ENCODE measurements at regions not wholly inside any gene's neighbourhood (a gene's known extent, or its start where the extent isn't known, plus 50 kb on each side); places are given as distances from the start of the nearest gene placed in this dataset.

DNA sequence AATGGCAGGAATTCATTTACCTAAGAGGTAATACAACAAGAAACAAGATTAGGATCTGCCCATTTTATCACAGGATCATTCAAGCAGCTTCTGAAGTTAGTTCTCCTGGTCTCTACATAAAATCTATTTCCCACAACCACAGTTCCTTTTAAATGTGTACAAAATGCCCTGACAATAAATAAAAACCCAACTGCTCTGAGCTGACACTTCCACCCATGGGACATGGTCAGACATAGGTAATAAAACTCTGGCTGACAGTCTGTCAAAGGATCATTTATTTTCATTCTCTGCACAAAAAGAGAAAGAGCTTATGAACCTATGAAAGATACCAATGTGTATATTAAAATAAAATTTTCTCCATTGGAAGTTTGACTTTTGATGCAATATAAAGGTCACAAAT, 145.4 kb upstream of the PALMD start (continued):
- TF ChIP-seq, protein P1, sequence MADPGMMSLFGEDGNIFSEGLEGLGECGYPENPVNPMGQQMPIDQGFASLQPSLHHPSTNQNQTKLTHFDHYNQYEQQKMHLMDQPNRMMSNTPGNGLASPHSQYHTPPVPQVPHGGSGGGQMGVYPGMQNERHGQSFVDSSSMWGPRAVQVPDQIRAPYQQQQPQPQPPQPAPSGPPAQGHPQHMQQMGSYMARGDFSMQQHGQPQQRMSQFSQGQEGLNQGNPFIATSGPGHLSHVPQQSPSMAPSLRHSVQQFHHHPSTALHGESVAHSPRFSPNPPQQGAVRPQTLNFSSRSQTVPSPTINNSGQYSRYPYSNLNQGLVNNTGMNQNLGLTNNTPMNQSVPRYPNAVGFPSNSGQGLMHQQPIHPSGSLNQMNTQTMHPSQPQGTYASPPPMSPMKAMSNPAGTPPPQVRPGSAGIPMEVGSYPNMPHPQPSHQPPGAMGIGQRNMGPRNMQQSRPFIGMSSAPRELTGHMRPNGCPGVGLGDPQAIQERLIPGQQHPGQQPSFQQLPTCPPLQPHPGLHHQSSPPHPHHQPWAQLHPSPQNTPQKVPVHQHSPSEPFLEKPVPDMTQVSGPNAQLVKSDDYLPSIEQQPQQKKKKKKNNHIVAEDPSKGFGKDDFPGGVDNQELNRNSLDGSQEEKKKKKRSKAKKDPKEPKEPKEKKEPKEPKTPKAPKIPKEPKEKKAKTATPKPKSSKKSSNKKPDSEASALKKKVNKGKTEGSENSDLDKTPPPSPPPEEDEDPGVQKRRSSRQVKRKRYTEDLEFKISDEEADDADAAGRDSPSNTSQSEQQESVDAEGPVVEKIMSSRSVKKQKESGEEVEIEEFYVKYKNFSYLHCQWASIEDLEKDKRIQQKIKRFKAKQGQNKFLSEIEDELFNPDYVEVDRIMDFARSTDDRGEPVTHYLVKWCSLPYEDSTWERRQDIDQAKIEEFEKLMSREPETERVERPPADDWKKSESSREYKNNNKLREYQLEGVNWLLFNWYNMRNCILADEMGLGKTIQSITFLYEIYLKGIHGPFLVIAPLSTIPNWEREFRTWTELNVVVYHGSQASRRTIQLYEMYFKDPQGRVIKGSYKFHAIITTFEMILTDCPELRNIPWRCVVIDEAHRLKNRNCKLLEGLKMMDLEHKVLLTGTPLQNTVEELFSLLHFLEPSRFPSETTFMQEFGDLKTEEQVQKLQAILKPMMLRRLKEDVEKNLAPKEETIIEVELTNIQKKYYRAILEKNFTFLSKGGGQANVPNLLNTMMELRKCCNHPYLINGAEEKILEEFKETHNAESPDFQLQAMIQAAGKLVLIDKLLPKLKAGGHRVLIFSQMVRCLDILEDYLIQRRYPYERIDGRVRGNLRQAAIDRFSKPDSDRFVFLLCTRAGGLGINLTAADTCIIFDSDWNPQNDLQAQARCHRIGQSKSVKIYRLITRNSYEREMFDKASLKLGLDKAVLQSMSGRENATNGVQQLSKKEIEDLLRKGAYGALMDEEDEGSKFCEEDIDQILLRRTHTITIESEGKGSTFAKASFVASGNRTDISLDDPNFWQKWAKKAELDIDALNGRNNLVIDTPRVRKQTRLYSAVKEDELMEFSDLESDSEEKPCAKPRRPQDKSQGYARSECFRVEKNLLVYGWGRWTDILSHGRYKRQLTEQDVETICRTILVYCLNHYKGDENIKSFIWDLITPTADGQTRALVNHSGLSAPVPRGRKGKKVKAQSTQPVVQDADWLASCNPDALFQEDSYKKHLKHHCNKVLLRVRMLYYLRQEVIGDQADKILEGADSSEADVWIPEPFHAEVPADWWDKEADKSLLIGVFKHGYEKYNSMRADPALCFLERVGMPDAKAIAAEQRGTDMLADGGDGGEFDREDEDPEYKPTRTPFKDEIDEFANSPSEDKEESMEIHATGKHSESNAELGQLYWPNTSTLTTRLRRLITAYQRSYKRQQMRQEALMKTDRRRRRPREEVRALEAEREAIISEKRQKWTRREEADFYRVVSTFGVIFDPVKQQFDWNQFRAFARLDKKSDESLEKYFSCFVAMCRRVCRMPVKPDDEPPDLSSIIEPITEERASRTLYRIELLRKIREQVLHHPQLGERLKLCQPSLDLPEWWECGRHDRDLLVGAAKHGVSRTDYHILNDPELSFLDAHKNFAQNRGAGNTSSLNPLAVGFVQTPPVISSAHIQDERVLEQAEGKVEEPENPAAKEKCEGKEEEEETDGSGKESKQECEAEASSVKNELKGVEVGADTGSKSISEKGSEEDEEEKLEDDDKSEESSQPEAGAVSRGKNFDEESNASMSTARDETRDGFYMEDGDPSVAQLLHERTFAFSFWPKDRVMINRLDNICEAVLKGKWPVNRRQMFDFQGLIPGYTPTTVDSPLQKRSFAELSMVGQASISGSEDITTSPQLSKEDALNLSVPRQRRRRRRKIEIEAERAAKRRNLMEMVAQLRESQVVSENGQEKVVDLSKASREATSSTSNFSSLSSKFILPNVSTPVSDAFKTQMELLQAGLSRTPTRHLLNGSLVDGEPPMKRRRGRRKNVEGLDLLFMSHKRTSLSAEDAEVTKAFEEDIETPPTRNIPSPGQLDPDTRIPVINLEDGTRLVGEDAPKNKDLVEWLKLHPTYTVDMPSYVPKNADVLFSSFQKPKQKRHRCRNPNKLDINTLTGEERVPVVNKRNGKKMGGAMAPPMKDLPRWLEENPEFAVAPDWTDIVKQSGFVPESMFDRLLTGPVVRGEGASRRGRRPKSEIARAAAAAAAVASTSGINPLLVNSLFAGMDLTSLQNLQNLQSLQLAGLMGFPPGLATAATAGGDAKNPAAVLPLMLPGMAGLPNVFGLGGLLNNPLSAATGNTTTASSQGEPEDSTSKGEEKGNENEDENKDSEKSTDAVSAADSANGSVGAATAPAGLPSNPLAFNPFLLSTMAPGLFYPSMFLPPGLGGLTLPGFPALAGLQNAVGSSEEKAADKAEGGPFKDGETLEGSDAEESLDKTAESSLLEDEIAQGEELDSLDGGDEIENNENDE (IDR thresholded peaks at IDR 0.05; ENCODE audit: insufficient replicate concordance, low read length) = no peak
- no peak for TF ChIP-seq JUND (IDR thresholded peaks at IDR 0.05; ENCODE audit: low read length)
- no peak for TF ChIP-seq CBX5 (IDR thresholded peaks at IDR 0.05; ENCODE audit: low read depth, low read length)
- no peak for TF ChIP-seq FOSL1 (IDR thresholded peaks at IDR 0.05; ENCODE audit: insufficient read depth, low read depth, low read length)
- no peak for TF ChIP-seq MAFK (IDR thresholded peaks at IDR 0.05; ENCODE audit: low read depth, low read length)
- TF ChIP-seq YY1 (IDR thresholded peaks at IDR 0.05; ENCODE audit: low read depth, low read length) = no peak
- no peak for TF ChIP-seq SUZ12 (IDR thresholded peaks at IDR 0.05; ENCODE audit: low read length)
- TF ChIP-seq CHD2 (IDR thresholded peaks at IDR 0.05; ENCODE audit: low read length) = no peak
- TF ChIP-seq, protein P2, sequence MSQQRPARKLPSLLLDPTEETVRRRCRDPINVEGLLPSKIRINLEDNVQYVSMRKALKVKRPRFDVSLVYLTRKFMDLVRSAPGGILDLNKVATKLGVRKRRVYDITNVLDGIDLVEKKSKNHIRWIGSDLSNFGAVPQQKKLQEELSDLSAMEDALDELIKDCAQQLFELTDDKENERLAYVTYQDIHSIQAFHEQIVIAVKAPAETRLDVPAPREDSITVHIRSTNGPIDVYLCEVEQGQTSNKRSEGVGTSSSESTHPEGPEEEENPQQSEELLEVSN (IDR thresholded peaks at IDR 0.05) = no peak
- TF ChIP-seq POLR2A (IDR thresholded peaks at IDR 0.05; ENCODE audit: control extremely low read depth in 1 of 2, low read depth in 2 of 2, low read length in 2 of 2) = no peak
- TF ChIP-seq USF2 (IDR thresholded peaks at IDR 0.05; ENCODE audit: low read length) = no peak
